K562 (cell line): ENCODE measurements at regions not wholly inside any gene's neighbourhood (a gene's known extent, or its start where the extent isn't known, plus 50 kb on each side); places are given as distances from the start of the nearest gene placed in this dataset.

Experiments used
- ATAC-seq: fragments of 200-7000 bp; cut with Tn5 transposase; 3 replicates; pipeline ENCODE4 v1.9.1; 2020; ENCODE audit warnings: moderate library complexity
- BruUV-seq: library from RNA; stranded (reverse); fragments of 400-500 nt; replicated peaks from 2 replicates; lab custom pipeline; 2021; lab: Mats Ljungman, UMichigan
- CTCF ChIA-PET: fragments of 300-600 bp; formaldehyde crosslinking; extraction: SDS; loops from one replicate; lab custom pipeline; 2021; ENCODE audit warnings: low intra/inter-chr PET ratio; lab: Yijun Ruan, JAX
- POLR2A ChIA-PET: fragments of 300-600, 350-650 bp; sonication (Branson Sonifier 250); formaldehyde crosslinking; extraction: SDS; loops from one replicate; lab custom pipeline; 2021; ENCODE audit warnings: antibody characterized with exemption, inconsistent platforms; lab: Yijun Ruan, JAX
- DNase-seq, 4 experiments: peaks; one replicate each; pipeline versions ENCODE4 v3.0.0 to v3.0.0-alpha.2; 2011 to 2018; ENCODE audit warnings: low spot score in 3 of 4, mixed read lengths in 3 of 4; ENCODE audit errors: extremely low read depth in 1 of 4
- FAIRE-seq: peaks from 2 replicates; lab custom pipeline; 2011; peaks lifted over from hg19 to GRCh38; lab: Jason Lieb, UNC
- H2AFZ ChIP-seq: 2 replicates; pipeline ENCODE4 v1.6.0; 2011; ENCODE audit warnings: low read depth, low read length, control low read depth, inconsistent platforms
- H3K27ac ChIP-seq: fragments of 200-600 bp; 3 replicates; pipeline ENCODE4 v1.8.0; 2011; ENCODE audit warnings: low read depth, mild to moderate bottlenecking, control low read depth, inconsistent platforms, low read length, moderate library complexity, mixed read lengths; ENCODE audit errors: extremely low read depth
- H3K27me3 ChIP-seq, 2 experiments: fragments of 300-600 bp in 1 of 2; 2 replicates in 1 of 2; 3 replicates in 1 of 2; pipeline versions ENCODE4 v1.6.0 to v1.8.0; 2011; ENCODE audit warnings: inconsistent platforms in 2 of 2, low read length in 2 of 2, mild to moderate bottlenecking in 1 of 2, mixed read lengths in 1 of 2, moderate library complexity in 1 of 2; ENCODE audit not compliant: control insufficient read depth in 2 of 2, insufficient read depth in 2 of 2
- H3K36me3 ChIP-seq: fragments of 300-600 bp; 3 replicates; pipeline ENCODE4 v1.8.0; 2011; ENCODE audit warnings: mild to moderate bottlenecking, low read length, inconsistent platforms; ENCODE audit not compliant: control insufficient read depth, insufficient read depth
- H3K4me1 ChIP-seq, 2 experiments: fragments of 200-600 bp in 1 of 2; replicated peaks in 1 of 2; 2 replicates in 1 of 2; 3 replicates in 1 of 2; pipeline versions ENCODE4 v1.5.1 to v1.8.0; 2011; ENCODE audit warnings: inconsistent platforms in 2 of 2, low read length in 2 of 2, mild to moderate bottlenecking in 1 of 2, mixed read lengths in 1 of 2, moderate library complexity in 1 of 2; ENCODE audit not compliant: control insufficient read depth in 2 of 2, insufficient read depth in 2 of 2
- H3K4me2 ChIP-seq: 2 replicates; pipeline ENCODE4 v1.6.1; 2011; ENCODE audit warnings: low read length, control low read depth, inconsistent platforms, mixed read lengths; ENCODE audit not compliant: insufficient read depth
- H3K4me3 ChIP-seq: fragments of 200-600 bp; sonication (generic), shearing (Covaris generic); 2 replicates; pipeline ENCODE4 v1.5.1; 2016; ENCODE audit warnings: control low read depth, inconsistent platforms
- H3K79me2 ChIP-seq: fragments of 200-600 bp; 3 replicates; pipeline ENCODE4 v1.8.0; 2011; ENCODE audit warnings: low read length, inconsistent platforms; ENCODE audit not compliant: control insufficient read depth, insufficient read depth
- H3K9ac ChIP-seq, 2 experiments: 2 replicates each; pipeline versions ENCODE4 v1.6.0 to v1.6.1; 2011; ENCODE audit warnings: low read depth in 2 of 2, low read length in 2 of 2, control low read depth in 1 of 2, inconsistent platforms in 1 of 2, mild to moderate bottlenecking in 1 of 2, mixed read lengths in 1 of 2; ENCODE audit not compliant: insufficient read depth in 1 of 2
- H3K9me1 ChIP-seq: one replicate; pipeline ENCODE4 v1.6.0; 2011; ENCODE audit warnings: inconsistent platforms, mild to moderate bottlenecking, low read length, moderate library complexity; ENCODE audit not compliant: control insufficient read depth, insufficient read depth
- H3K9me3 ChIP-seq: replicated peaks from 2 replicates; pipeline ENCODE4 v1.5.1; 2011; ENCODE audit warnings: low read depth, low read length, inconsistent platforms; ENCODE audit not compliant: control insufficient read depth, insufficient read depth
- H4K20me1 ChIP-seq: replicated peaks from 2 replicates; pipeline ENCODE4 v1.6.1; 2011; ENCODE audit warnings: low read length, inconsistent platforms, mixed read lengths; ENCODE audit not compliant: control insufficient read depth, insufficient read depth
- KDM5B ChIP-seq: fragments of 200-600 bp; sonication (generic); IDR thresholded peaks from 2 replicates; pipeline ENCODE4 v1.6.1; 2012; ENCODE audit warnings: low read depth, mild to moderate bottlenecking, moderate library complexity, low read length, control low read depth, inconsistent platforms; ENCODE audit not compliant: insufficient replicate concordance
- RAD21 ChIP-seq, 2 experiments: fragments of 250-450 bp in 1 of 2; fragments of 450-650 bp in 1 of 2; sonication (Bioruptor Pico) in 1 of 2; formaldehyde crosslinking in 1 of 2; IDR thresholded peaks in 1 of 2; conservative IDR thresholded peaks in 1 of 2; 2 replicates each; pipeline versions ENCODE4 v1.4.0 to v1.8.0; 2020 to 2022; ENCODE audit warnings: mild to moderate bottlenecking in 2 of 2, moderate library complexity in 1 of 2
- SMC3 ChIP-seq: conservative IDR thresholded peaks from 2 replicates; pipeline ENCODE4 v1.6.1; 2011; ENCODE audit warnings: low read depth, low read length, improper control_type of control experiment; ENCODE audit not compliant: insufficient read depth
- ZNF175 ChIP-seq: fragments of 200-800 bp; sonication (Bioruptor generic); IDR thresholded peaks from 2 replicates; pipeline ENCODE4 v1.6.1; 2016; ENCODE audit warnings: low read depth, mild to moderate bottlenecking, missing genetic modification characterization, missing compliant biosample characterization
- ZNF780A ChIP-seq: fragments of 250-450 bp; sonication (Bioruptor Pico); IDR thresholded peaks from 2 replicates; pipeline ENCODE4 v1.5.0; 2021; ENCODE audit warnings: mild to moderate bottlenecking
- WGBS: fragments of 100-300 bp; shearing (Covaris generic); methylation state at CpG from one replicate; pipeline ENCODE4 v1.1.6; 2016; ENCODE audit warnings: low coverage, mixed read lengths; ENCODE audit not compliant: insufficient coverage; ENCODE audit errors: missing lambda C conversion rate; 5-methylcytosine and 5-hydroxymethylcytosine counted together
- in situ Hi-C: fragments of 300-500 bp; cut with MboI; formaldehyde crosslinking; loops from 4 replicates; pipeline ENCODE4 v1.15.0; 2018; ENCODE audit warnings: inconsistent platforms, mixed read lengths
- intact Hi-C: fragments of 100-400 bp; cut with micrococcal nuclease; formaldehyde crosslinking; loops from 2 replicates; pipeline ENCODE4 v1.14.2; 2022
- TF ChIP-seq, protein P1 (sequence below): fragments of 250-450 bp; sonication (Bioruptor Pico); IDR thresholded peaks from 2 replicates; pipeline ENCODE4 v1.9.0; 2021; ENCODE audit warnings: mild to moderate bottlenecking, inconsistent platforms
- TF ChIP-seq, protein P2 (sequence below): fragments of 250-450 bp; sonication (Bioruptor Pico); IDR thresholded peaks from 2 replicates; pipeline ENCODE4 v1.5.1; 2021; ENCODE audit warnings: mild to moderate bottlenecking
- TF ChIP-seq, protein P3 (sequence below), 3 experiments: IDR thresholded peaks in 2 of 3; conservative IDR thresholded peaks in 1 of 3; 2 replicates each; pipeline ENCODE4 v1.5.1; 2011 to 2012; ENCODE audit warnings: low read length in 3 of 3, mild to moderate bottlenecking in 3 of 3, control low read depth in 2 of 3, improper control_type of control experiment in 1 of 3, inconsistent platforms in 1 of 3, low read depth in 1 of 3, mixed read lengths in 1 of 3, moderate library complexity in 1 of 3; ENCODE audit not compliant: insufficient read depth in 2 of 3

DNA sequence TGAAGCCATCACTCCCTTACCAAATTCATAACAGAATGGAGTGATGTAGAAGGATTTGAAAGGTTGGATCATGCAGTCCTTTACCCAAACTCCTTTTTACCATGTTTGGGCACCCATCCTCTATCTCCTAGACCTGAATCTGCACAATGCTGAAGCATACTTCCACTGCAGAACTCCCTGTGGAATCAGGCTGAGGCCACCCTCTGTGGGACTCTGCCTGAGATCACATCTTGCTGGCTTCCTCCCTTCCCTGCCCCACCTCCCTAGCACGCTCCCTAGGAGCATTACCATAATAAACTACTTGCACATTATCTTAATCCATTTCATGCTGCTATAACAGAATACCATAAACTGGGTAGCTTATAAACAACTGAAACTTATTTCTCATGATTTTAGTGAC is 68.4 kb upstream of the VSTM2B start (continued):
- TF ChIP-seq KDM5B (no peak), ZNF175 (CRISPR knock-in tag) (no peak), RAD21 (CRISPR knock-in tag; conservative IDR thresholded peaks at IDR 0.05 in 1 of 2, IDR thresholded peaks at IDR 0.05 in 1 of 2) (no peak)
- TF ChIP-seq, protein P1, sequence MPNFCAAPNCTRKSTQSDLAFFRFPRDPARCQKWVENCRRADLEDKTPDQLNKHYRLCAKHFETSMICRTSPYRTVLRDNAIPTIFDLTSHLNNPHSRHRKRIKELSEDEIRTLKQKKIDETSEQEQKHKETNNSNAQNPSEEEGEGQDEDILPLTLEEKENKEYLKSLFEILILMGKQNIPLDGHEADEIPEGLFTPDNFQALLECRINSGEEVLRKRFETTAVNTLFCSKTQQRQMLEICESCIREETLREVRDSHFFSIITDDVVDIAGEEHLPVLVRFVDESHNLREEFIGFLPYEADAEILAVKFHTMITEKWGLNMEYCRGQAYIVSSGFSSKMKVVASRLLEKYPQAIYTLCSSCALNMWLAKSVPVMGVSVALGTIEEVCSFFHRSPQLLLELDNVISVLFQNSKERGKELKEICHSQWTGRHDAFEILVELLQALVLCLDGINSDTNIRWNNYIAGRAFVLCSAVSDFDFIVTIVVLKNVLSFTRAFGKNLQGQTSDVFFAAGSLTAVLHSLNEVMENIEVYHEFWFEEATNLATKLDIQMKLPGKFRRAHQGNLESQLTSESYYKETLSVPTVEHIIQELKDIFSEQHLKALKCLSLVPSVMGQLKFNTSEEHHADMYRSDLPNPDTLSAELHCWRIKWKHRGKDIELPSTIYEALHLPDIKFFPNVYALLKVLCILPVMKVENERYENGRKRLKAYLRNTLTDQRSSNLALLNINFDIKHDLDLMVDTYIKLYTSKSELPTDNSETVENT (CRISPR knock-in tag), result no peak

DNA sequence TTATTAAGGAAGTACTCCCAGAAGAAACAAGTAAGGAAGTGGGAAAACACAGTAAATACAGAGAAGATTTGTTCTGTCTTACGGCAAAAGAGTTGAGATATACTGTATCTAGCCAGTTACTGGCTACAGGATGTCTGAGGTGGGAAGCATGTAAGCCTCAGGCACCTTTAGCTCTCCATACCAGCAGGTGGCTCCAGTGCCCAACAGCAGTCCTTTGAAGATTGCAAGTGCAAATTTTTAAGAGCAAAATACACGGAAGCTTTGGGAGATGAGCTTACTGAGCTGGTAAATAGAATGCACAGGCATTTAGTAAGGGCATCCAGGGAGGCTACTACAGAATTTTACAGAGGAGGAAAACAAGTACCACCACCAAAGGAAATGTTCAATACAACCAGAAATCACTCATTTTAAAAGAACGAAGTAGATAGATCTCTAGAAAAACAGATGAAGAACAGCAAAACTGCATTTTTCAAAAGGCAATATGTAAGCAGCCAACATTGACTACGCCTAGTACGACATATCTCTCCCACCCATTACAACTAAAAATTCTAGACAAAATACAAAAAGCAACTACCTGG is 57.9 kb upstream of the VSTM2B start:
- no peaks in the 10 kb centered on the region for H3K27me3 ChIP-seq
- in situ Hi-C loops (no loop called here), intact Hi-C loops (loop anchor here (5.0 kb wide), 3 partner anchors 59 to 249 kb away; partner anchors contain the start of genes C19orf12 and VSTM2B)
- no peaks in the 10 kb centered on the region for H3K79me2 ChIP-seq
- H3K4me3 ChIP-seq, result no peak overlapping the region
- ChIA-PET POLR2A (interaction anchor here (0.6 kb wide), 2 partner anchors 54 to 146 kb away, joined by 3 read pairs; no protein-coding TSS in a partner anchor), CTCF (interaction anchor here (1.6 kb wide), 1 partner anchor 223 kb away, joined by 5 read pairs; no protein-coding TSS in a partner anchor)
- DNase-seq (peak in 2 of 4 experiments; percentile 44 to 54), FAIRE-seq (peak; percentile 79), ATAC-seq (peak; percentile 93)
- H3K9ac ChIP-seq, result no peak overlapping the region
- H3K4me2 ChIP-seq, result no peak overlapping the region
- no peak overlapping the region for H2AFZ ChIP-seq
- H3K4me1 ChIP-seq, result no peaks in the 10 kb centered on the region
- WGBS, result 0% methylated on average over 5 of the region's 5 CpGs
- H3K9me3 ChIP-seq, result no peaks in the 10 kb centered on the region
- BruUV-seq, result no TSS peak
- H3K36me3 ChIP-seq, result no peaks in the 10 kb centered on the region
- no peaks in the 10 kb centered on the region for H3K9me1 ChIP-seq
- H3K27ac ChIP-seq, result no peak overlapping the region
- H4K20me1 ChIP-seq, result no peaks in the 10 kb centered on the region
- peak; percentile 73 for TF ChIP-seq SMC3
- TF ChIP-seq ZNF780A (CRISPR knock-in tag), result no peak
- peak; percentile 38 to 69 for TF ChIP-seq RAD21 (CRISPR knock-in tag; conservative IDR thresholded peaks at IDR 0.05 in 1 of 2, IDR thresholded peaks at IDR 0.05 in 1 of 2)
- TF ChIP-seq, protein P2, sequence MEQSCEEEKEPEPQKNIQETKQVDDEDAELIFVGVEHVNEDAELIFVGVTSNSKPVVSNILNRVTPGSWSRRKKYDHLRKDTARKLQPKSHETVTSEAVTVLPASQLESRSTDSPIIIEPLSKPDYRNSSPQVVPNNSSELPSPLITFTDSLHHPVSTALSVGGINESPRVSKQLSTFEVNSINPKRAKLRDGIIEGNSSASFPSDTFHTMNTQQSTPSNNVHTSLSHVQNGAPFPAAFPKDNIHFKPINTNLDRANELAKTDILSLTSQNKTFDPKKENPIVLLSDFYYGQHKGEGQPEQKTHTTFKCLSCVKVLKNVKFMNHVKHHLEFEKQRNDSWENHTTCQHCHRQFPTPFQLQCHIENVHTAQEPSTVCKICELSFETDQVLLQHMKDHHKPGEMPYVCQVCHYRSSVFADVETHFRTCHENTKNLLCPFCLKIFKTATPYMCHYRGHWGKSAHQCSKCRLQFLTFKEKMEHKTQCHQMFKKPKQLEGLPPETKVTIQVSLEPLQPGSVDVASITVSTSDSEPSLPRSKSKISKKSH (CRISPR knock-in tag), result no peak
- TF ChIP-seq, protein P3, sequence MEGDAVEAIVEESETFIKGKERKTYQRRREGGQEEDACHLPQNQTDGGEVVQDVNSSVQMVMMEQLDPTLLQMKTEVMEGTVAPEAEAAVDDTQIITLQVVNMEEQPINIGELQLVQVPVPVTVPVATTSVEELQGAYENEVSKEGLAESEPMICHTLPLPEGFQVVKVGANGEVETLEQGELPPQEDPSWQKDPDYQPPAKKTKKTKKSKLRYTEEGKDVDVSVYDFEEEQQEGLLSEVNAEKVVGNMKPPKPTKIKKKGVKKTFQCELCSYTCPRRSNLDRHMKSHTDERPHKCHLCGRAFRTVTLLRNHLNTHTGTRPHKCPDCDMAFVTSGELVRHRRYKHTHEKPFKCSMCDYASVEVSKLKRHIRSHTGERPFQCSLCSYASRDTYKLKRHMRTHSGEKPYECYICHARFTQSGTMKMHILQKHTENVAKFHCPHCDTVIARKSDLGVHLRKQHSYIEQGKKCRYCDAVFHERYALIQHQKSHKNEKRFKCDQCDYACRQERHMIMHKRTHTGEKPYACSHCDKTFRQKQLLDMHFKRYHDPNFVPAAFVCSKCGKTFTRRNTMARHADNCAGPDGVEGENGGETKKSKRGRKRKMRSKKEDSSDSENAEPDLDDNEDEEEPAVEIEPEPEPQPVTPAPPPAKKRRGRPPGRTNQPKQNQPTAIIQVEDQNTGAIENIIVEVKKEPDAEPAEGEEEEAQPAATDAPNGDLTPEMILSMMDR (IDR thresholded peaks at IDR 0.05 in 2 of 3, conservative IDR thresholded peaks at IDR 0.05 in 1 of 3; ENCODE audit: insufficient read depth in 2 of 3, low read depth in 1 of 3, low read length in 3 of 3), result peak; percentile 66 to 72 (median 69)
